Astrocyte of the spinal cord (primary cell): ENCODE measurements at regions not wholly inside any gene's neighbourhood (a gene's known extent, or its start where the extent isn't known, plus 50 kb on each side); places are given as distances from the start of the nearest gene placed in this dataset.

ENCODE experiments used
- DNase-seq: peaks from one replicate; pipeline ENCODE4 v3.0.0; 2011; ENCODE audit warnings: low read depth, low spot score
- H3K4me3 ChIP-seq: 2 replicates; pipeline ENCODE4 v1.5.1; 2011; ENCODE audit warnings: low read depth, mild to moderate bottlenecking, low read length, moderate library complexity
- in situ Hi-C: cut with HindIII; loops from 2 replicates; pipeline ENCODE4 v1.10.0; 2017; ENCODE audit warnings: low sequenced_read_pairs
- TF ChIP-seq, protein P1 (sequence below): IDR thresholded peaks from 2 replicates; pipeline ENCODE4 v1.5.1; 2012; ENCODE audit warnings: low read depth, mild to moderate bottlenecking, low read length, inconsistent platforms

DNA sequence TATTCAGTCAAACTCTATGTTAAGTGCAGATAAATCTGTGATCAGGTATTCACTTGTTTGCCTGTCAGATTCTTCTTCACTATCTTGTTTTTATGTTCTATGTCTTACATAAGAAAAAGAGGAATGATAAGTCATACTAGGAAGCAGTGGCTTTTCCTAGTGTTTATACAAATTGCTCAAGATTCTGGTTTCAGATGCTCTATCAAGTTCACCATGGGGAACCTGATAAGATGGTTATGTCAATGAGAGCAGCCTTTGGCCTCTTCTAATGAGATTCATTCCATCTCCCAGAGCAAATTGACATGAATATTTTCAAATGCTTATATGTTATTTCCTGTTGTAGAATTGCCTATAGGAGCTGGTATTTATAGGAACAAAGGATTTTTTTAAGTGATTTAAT lies 218.8 kb upstream of the TMPRSS15 start:
- no peak for DNase-seq
- no peak overlapping the region for H3K4me3 ChIP-seq
- in situ Hi-C loops, result no loop called here
- TF ChIP-seq, protein P1, sequence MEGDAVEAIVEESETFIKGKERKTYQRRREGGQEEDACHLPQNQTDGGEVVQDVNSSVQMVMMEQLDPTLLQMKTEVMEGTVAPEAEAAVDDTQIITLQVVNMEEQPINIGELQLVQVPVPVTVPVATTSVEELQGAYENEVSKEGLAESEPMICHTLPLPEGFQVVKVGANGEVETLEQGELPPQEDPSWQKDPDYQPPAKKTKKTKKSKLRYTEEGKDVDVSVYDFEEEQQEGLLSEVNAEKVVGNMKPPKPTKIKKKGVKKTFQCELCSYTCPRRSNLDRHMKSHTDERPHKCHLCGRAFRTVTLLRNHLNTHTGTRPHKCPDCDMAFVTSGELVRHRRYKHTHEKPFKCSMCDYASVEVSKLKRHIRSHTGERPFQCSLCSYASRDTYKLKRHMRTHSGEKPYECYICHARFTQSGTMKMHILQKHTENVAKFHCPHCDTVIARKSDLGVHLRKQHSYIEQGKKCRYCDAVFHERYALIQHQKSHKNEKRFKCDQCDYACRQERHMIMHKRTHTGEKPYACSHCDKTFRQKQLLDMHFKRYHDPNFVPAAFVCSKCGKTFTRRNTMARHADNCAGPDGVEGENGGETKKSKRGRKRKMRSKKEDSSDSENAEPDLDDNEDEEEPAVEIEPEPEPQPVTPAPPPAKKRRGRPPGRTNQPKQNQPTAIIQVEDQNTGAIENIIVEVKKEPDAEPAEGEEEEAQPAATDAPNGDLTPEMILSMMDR, result no peak

DNA sequence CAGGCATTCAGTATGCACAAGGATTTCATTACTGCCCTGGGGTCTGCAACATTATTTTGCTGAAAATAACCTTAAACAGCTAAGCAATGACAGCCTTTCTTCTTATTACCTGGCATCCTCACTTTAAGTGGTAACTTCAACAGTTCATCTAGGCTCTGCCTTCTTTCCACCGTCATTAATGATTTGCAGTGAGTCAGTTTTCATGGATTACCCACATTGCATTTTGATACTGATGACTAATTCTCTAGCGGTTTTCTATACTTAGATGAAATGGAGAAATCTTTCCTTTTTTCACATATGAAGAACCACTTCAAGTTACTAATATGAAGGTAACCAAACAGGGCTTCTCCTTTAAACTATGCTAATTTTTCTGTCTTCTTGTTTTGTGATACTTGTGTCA lies 226.9 kb upstream of the TMPRSS15 start:
- TF ChIP-seq, protein P1, result no peak
- in situ Hi-C loops, result no loop called here
- peak; percentile 16 for DNase-seq
- H3K4me3 ChIP-seq, result no peak overlapping the region

DNA sequence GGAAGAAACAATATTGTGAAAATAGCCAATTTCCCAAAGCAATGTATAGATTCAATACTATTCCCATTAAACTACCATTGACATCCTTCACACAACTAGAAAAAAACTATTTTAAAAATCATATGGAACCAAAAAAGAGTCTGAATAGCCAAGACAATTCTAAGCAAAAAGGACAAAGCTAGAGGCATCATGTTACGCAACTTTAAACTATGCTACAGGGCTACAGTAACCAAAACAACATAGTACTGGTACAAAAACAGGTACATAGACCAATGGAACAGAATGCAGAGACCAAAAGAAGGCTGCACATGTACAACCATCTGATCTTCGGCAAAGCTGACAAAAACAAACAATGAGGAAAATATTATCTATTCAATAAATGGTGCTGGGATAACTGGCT lies 233.3 kb upstream of the TMPRSS15 start:
- TF ChIP-seq, protein P1, result no peak
- no peak for DNase-seq
- H3K4me3 ChIP-seq, result no peak overlapping the region
- in situ Hi-C loops, result no loop called here

DNA sequence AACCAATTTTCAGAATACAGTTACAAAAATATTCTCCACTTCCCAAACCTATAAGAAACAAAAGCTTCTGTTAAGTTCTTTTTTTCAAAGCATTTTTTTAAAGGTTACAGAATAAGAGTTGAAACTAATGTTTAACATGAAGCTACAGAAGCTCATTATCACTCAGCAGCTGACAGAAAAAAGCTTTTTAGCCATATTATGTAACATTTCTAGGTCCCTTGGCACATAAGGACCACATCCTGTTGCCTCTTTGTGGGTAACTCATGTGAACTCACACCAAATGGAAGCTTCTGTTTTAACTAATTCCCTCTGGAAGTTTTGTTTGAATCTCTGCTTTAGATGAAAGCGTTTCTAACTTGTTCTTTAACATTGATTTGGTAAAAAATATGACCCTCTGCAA lies 242.5 kb upstream of the TMPRSS15 start:
- TF ChIP-seq, protein P1, result no peak
- no peak for DNase-seq
- in situ Hi-C loops, result no loop called here
- no peak overlapping the region for H3K4me3 ChIP-seq

DNA sequence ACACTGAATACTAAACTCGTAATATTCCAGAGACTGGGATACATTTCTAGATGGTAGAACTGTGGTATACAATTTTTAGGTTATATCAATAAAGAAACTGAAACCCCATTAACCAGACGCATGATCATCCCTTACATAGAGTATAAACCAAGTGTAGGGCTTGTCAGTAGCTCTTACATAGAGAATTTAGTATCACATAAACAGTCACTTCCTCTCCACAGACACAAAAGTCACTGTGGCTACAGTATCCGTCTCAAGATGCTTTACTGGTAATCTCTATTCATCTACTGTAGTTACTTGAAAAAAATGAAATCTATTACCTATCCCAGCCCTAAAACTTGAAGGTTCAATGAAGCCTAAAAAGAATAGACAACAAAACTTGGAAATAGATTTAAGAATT lies 252.3 kb upstream of the TMPRSS15 start:
- DNase-seq, result no peak
- H3K4me3 ChIP-seq, result no peak overlapping the region
- TF ChIP-seq, protein P1, result no peak
- in situ Hi-C loops, result no loop called here

DNA sequence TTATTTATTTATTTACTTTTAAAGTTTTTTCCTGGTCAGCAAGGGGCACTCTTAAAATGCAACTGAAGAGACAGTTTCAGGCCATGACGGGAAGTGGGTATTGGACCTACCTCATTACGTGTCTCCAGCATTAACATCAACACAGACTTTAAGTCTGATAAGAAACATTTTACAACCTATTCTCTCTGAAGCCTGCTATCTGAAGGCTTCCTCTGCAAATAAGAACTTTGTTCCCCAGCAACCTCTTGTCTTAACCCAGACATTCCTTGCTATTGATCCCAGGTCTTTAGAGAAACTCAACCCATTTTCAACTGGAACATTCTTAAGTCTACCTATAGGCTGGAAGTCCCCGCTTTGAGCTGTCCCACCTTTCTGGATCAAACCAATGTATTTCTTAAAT lies 258.3 kb upstream of the TMPRSS15 start:
- no peak for DNase-seq
- in situ Hi-C loops, result no loop called here
- TF ChIP-seq, protein P1, result no peak
- H3K4me3 ChIP-seq, result no peak overlapping the region

DNA sequence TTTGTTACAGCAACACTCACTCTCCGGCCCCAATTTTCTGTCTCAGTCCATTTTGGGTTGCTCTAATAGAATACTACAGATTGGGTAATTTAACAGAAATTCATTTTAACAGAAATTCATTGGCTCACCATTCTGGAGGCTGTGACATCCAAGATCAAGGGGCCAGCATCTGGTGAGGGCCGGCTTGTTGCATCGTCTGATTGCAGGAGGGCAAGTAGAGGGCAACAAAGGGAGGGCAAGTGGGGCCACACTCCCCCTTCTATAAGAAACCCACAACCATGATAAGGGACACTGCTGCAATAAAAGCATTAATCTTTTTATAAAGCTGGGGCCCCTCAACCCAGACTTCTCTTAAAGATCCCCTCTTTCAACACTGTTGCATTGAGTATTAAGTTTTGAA lies 260.1 kb upstream of the TMPRSS15 start:
- no peak overlapping the region for H3K4me3 ChIP-seq
- TF ChIP-seq, protein P1, result no peak
- in situ Hi-C loops, result no loop called here
- no peak for DNase-seq
